ENCODE measurements at regions not wholly inside any gene's neighbourhood (a gene's known extent, or its start where the extent isn't known, plus 50 kb on each side); places are given as distances from the start of the nearest gene placed in this dataset.
"Not testable (repeated sequence)": the region's sequence is repeated elsewhere in the genome, so short reads cannot be mapped to it uniquely, and the experiment has no call there.

GRCh38 chr2:82740527-82740926 is 1718.6 kb downstream of the SUCLG1 start:
- H3K79me2 ChIP-seq (ENCODE audit: insufficient read depth, low read length): no peaks in the 10 kb centered on the region
- H3K4me1 ChIP-seq (ENCODE audit: insufficient read depth, low read length, severe bottlenecking): no peaks in the 10 kb centered on the region
- H3K27ac ChIP-seq (ENCODE audit: low read depth, low read length, poor library complexity, severe bottlenecking): no peak overlapping the region
- H3K27me3 ChIP-seq (ENCODE audit: insufficient read depth, low read length): no peaks in the 10 kb centered on the region
- no peaks in the 10 kb centered on the region for H3K9me3 ChIP-seq (ENCODE audit: low read length)
- no peak overlapping the region for H3K9ac ChIP-seq (ENCODE audit: low read length)
- H3K4me3 ChIP-seq (ENCODE audit: low read depth, low read length, poor library complexity, severe bottlenecking): no peak overlapping the region
- no peaks in the 10 kb centered on the region for H3F3A ChIP-seq (ENCODE audit: insufficient read depth, low read length)
- no peaks in the 10 kb centered on the region for H3K9me2 ChIP-seq (ENCODE audit: low read depth, low read length)
- H2AFZ ChIP-seq (ENCODE audit: low read length): no peak overlapping the region
- H4K20me1 ChIP-seq (ENCODE audit: insufficient read depth, low read length): no peaks in the 10 kb centered on the region
- no peak for TF ChIP-seq EZH2 (IDR thresholded peaks at IDR 0.05; ENCODE audit: borderline replicate concordance, low read length)
- TF ChIP-seq CTCF (IDR thresholded peaks at IDR 0.05; ENCODE audit: low read length): no peak
- H3K36me3 ChIP-seq (ENCODE audit: insufficient read depth, low read length): no peaks in the 10 kb centered on the region
- H3K4me2 ChIP-seq (ENCODE audit: low read length): no peak overlapping the region

DNA sequence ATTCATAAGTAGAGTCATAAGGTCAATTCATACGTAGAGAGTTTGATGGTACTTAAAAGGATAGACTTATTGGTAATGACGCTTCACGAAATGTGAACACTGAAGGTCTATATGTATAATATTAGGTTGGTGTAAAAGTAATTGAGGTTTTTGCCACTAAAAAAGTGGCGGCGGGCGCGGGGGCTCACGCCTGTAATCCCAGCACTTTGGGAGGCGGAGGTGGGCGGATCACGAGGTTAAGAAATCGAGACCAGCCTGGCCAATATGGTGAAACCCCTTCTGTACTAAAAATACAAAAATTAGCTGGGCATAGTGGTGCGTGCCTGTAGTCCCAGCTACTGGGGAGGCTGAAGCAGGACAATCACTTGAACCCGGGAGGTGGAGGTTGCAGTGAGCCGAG is 1721.1 kb downstream of the SUCLG1 start:
- not testable (repeated sequence) for H2AFZ ChIP-seq (ENCODE audit: low read length); H3F3A ChIP-seq (ENCODE audit: insufficient read depth, low read length); H3K9me3 ChIP-seq (ENCODE audit: low read length)

DNA sequence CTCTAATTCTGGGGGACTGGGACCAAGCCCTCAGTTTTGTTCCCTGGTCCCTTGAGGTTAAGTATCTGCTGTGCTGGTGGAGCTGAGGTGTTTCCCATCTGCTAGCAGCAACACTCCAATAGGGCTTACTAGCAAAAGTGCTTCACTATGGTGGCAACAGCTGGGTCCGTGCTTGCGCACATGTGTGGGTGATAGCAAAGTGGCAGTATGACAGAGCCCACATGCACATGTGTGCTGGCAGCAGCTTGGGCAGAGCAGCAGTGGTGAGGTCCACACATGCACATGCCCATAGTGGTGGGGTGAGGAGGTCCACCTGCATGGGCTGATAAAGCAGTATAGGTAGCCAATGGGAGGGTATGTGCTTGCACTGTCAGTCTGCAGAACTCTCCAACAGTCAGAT is 1723.7 kb downstream of the SUCLG1 start:
- H3K36me3 ChIP-seq (ENCODE audit: insufficient read depth, low read length): no peaks in the 10 kb centered on the region
- no peak overlapping the region for H2AFZ ChIP-seq (ENCODE audit: low read length)
- H3K27ac ChIP-seq (ENCODE audit: low read depth, low read length, poor library complexity, severe bottlenecking): no peak overlapping the region
- no peaks in the 10 kb centered on the region for H3F3A ChIP-seq (ENCODE audit: insufficient read depth, low read length)
- no peaks in the 10 kb centered on the region for H3K9me3 ChIP-seq (ENCODE audit: low read length)
- H4K20me1 ChIP-seq (ENCODE audit: insufficient read depth, low read length): no peaks in the 10 kb centered on the region
- no peak overlapping the region for H3K9ac ChIP-seq (ENCODE audit: low read length)
- H3K9me2 ChIP-seq (ENCODE audit: low read depth, low read length): no peaks in the 10 kb centered on the region
- TF ChIP-seq EZH2 (IDR thresholded peaks at IDR 0.05; ENCODE audit: borderline replicate concordance, low read length): no peak
- TF ChIP-seq CTCF (IDR thresholded peaks at IDR 0.05; ENCODE audit: low read length): no peak
- H3K4me3 ChIP-seq (ENCODE audit: low read depth, low read length, poor library complexity, severe bottlenecking): no peak overlapping the region
- H3K79me2 ChIP-seq (ENCODE audit: insufficient read depth, low read length): no peaks in the 10 kb centered on the region
- H3K4me2 ChIP-seq (ENCODE audit: low read length): no peak overlapping the region
- H3K4me1 ChIP-seq (ENCODE audit: insufficient read depth, low read length, severe bottlenecking): no peaks in the 10 kb centered on the region
- no peaks in the 10 kb centered on the region for H3K27me3 ChIP-seq (ENCODE audit: insufficient read depth, low read length)

More for the DNA sequence above, 1721.1 kb downstream of the SUCLG1 start:
- H3K9me2 ChIP-seq (ENCODE audit: low read depth, low read length); H3K27me3 ChIP-seq (ENCODE audit: insufficient read depth, low read length); H3K9ac ChIP-seq (ENCODE audit: low read length); H3K79me2 ChIP-seq (ENCODE audit: insufficient read depth, low read length); H3K27ac ChIP-seq (ENCODE audit: low read depth, low read length, poor library complexity, severe bottlenecking); H4K20me1 ChIP-seq (ENCODE audit: insufficient read depth, low read length); H3K4me2 ChIP-seq (ENCODE audit: low read length); H3K4me3 ChIP-seq (ENCODE audit: low read depth, low read length, poor library complexity, severe bottlenecking); H3K36me3 ChIP-seq (ENCODE audit: insufficient read depth, low read length); H3K4me1 ChIP-seq (ENCODE audit: insufficient read depth, low read length, severe bottlenecking): not testable (repeated sequence)

GRCh38 chr2:82731824-82732223 is 1727.3 kb downstream of the SUCLG1 start:
- no peaks in the 10 kb centered on the region for H3K9me3 ChIP-seq (ENCODE audit: low read length)
- H3F3A ChIP-seq (ENCODE audit: insufficient read depth, low read length): no peaks in the 10 kb centered on the region
- no peaks in the 10 kb centered on the region for H3K79me2 ChIP-seq (ENCODE audit: insufficient read depth, low read length)
- no peaks in the 10 kb centered on the region for H3K27me3 ChIP-seq (ENCODE audit: insufficient read depth, low read length)
- H3K27ac ChIP-seq (ENCODE audit: low read depth, low read length, poor library complexity, severe bottlenecking): no peak overlapping the region
- no peak overlapping the region for H3K4me3 ChIP-seq (ENCODE audit: low read depth, low read length, poor library complexity, severe bottlenecking)
- H3K9me2 ChIP-seq (ENCODE audit: low read depth, low read length): no peaks in the 10 kb centered on the region
- TF ChIP-seq CTCF (IDR thresholded peaks at IDR 0.05; ENCODE audit: low read length) (no peak), EZH2 (IDR thresholded peaks at IDR 0.05; ENCODE audit: borderline replicate concordance, low read length) (no peak)
- no peak overlapping the region for H3K9ac ChIP-seq (ENCODE audit: low read length)
- H3K4me1 ChIP-seq (ENCODE audit: insufficient read depth, low read length, severe bottlenecking): no peaks in the 10 kb centered on the region
- no peak overlapping the region for H3K4me2 ChIP-seq (ENCODE audit: low read length)
- H4K20me1 ChIP-seq (ENCODE audit: insufficient read depth, low read length): no peaks in the 10 kb centered on the region
- H2AFZ ChIP-seq (ENCODE audit: low read length): no peak overlapping the region
- no peaks in the 10 kb centered on the region for H3K36me3 ChIP-seq (ENCODE audit: insufficient read depth, low read length)
